Spleen (tissue), 7 donors: ENCODE measurements at regions not wholly inside any gene's neighbourhood (a gene's known extent, or its start where the extent isn't known, plus 50 kb on each side); places are given as distances from the start of the nearest gene placed in this dataset.

ENCODE experiments used
- CTCF ChIP-seq, 11 experiments: fragments of 200-600 bp in 7 of 11; fragments of 450-650 bp in 4 of 11; sonication (generic) in 4 of 11; IDR thresholded peaks in 8 of 11; conservative IDR thresholded peaks in 3 of 11; 1 replicate in 7 of 11; 2 replicates in 4 of 11; pipeline versions ENCODE4 v1.4.0 to v1.8.0; 2016 to 2021; ENCODE audit warnings: antibody characterized with exemption in 11 of 11, inconsistent platforms in 4 of 11, mild to moderate bottlenecking in 1 of 11
- POLR2A ChIP-seq, 3 donors: fragments of 450-650 bp; IDR thresholded peaks; one replicate each; pipeline ENCODE4 v1.5.1; 2017; ENCODE audit warnings: antibody characterized with exemption in 3 of 3, mild to moderate bottlenecking in 1 of 3
- POLR2AphosphoS5 ChIP-seq, 3 donors: sonication (generic); formaldehyde crosslinking; IDR thresholded peaks; one replicate each; pipeline ENCODE4 v1.5.1; 2017; ENCODE audit warnings: antibody characterized with exemption in 3 of 3
- donor health status: DM: no; HTN: no; CAD: no; lungs with moderate emphysema.
- donor health status: DM: no; HTN: no; CAD: no.
- donor health status: DM: no; HTN: no; CAD: no.

- TF ChIP-seq CTCF (IDR thresholded peaks at IDR 0.05 in 8 of 11, conservative IDR thresholded peaks at IDR 0.05 in 3 of 11) = no peak
- TF ChIP-seq POLR2A (IDR thresholded peaks at IDR 0.05) = no peak
- no peak for TF ChIP-seq POLR2AphosphoS5 (IDR thresholded peaks at IDR 0.05)
Observed at GRCh38 chr2:228239907-228240561, 58.5 kb upstream of the SPHKAP start.
